OCI-LY7 (cell line): ENCODE measurements at regions not wholly inside any gene's neighbourhood (a gene's known extent, or its start where the extent isn't known, plus 50 kb on each side); places are given as distances from the start of the nearest gene placed in this dataset.

Experiments
- CTCF ChIP-seq: fragments of 200-600 bp; sonication (generic); conservative IDR thresholded peaks from 2 replicates; pipeline ENCODE4 v1.5.1; 2014; ENCODE audit warnings: mild to moderate bottlenecking, antibody characterized with exemption, low read length, moderate library complexity, mixed read lengths
- EZH2phosphoT487 ChIP-seq: fragments of 200-600 bp; sonication (generic); IDR thresholded peaks from 2 replicates; pipeline ENCODE4 v1.6.1; 2018; ENCODE audit warnings: low read depth, borderline replicate concordance, mild to moderate bottlenecking, mixed run types, antibody characterized with exemption, low read length, moderate library complexity, mixed read lengths

DNA sequence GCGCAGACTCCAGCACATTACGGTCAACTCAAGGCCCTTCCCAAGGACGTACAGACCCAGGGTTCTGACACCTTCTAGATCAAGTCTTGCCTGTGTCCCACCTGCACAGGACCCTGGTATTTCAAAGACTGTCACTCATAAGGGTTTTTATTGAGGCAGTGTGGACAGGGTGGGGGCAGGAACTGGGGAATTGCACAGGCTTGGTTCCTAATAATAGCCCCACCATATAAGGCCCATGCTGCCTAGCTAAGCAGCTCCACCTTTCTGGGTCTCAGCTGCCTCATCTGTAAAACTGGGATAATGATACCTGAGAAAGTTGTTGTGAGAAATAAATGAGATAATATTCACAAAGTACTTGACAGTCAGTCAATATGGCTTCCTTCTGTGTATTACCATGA is 55.3 kb upstream of the PUM1 start:
- TF ChIP-seq CTCF = no peak
- no peak for TF ChIP-seq EZH2phosphoT487
